ENCODE measurements at regions not wholly inside any gene's neighbourhood (a gene's known extent, or its start where the extent isn't known, plus 50 kb on each side); places are given as distances from the start of the nearest gene placed in this dataset.
"Not testable (repeated sequence)": the region's sequence is repeated elsewhere in the genome, so short reads cannot be mapped to it uniquely, and the experiment has no call there.

DNA sequence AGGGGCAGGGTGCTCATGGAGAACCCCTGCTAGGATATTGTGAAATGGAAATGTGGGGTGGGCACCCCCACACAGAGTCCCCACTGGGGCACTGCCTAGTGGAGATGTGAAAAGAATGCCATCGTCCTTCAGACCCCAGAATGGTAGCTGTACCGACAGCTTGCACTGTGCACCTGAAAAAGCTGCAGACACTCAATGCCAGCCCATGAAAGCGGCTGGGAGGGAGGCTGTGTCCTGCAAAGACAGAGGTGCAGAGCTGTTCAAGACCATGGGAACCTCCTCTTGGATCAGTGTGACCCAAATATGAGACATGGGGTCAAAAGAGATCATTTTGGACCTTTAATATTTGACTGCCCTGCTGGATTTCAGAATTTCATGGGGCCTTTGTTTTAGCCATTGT, 724.2 kb downstream of the FOXD4L5 start:
- H3K4me1 ChIP-seq; H3K9me3 ChIP-seq; H3K36me3 ChIP-seq; FAIRE-seq; H3K4me3 ChIP-seq; H3K27ac ChIP-seq; H3K27me3 ChIP-seq; intact Hi-C loops (cut with DNase I); ATAC-seq: not testable (repeated sequence)
- WGBS, 2 donors, result 73 to 81% methylated on average over 2 to 3 of the region's 3 CpGs
- DNase-seq, result peak in 3 of 6 donors; percentile 5 to 30 (median 19)

All from pancreas (tissue), 10 donors.